ENCODE measurements at regions not wholly inside any gene's neighbourhood (a gene's known extent, or its start where the extent isn't known, plus 50 kb on each side); places are given as distances from the start of the nearest gene placed in this dataset.
"Not testable (repeated sequence)": the region's sequence is repeated elsewhere in the genome, so short reads cannot be mapped to it uniquely, and the experiment has no call there.

DNA sequence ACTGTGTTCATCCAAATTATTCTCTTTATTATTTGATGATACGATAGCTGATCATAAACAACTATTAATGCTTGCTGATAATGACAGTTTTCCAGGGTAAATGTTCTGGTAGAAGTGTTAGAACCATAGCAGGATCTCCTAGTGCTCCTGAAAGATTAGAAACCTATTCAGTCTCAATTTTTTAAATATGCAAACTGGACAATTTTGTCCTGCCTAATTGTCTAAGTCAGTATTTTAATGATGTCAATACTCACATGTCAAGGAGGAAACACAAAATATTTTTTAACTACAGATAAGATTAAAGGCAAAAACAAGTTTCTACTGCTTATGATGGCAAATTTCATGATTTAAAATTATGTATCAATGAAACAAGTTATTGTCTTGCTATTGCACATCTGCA, 233.9 kb downstream of the RFPL4B start:
- no peak for DNase-seq

DNA sequence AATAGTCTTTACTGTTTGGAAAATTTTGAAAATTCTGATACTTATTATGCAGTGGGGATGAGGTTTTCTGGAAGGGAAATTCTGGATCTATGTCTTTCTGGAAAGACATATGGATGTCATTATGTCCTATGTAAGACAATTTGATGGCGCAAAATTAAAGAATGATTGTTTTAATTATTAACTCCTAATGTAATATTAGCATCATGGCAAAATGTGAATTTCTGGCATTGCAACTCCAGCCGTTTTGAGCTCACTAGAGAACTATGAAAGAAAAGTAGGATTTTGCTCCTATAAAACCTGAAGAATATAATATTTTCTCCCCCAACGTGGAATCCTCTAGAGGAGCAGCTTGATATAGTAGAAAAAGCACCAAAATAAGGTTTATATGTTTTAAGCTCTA, 243.2 kb downstream of the RFPL4B start:
- DNase-seq: no peak

GRCh38 chr6:112591329-112591728, 244.2 kb downstream of the RFPL4B start:
- DNase-seq: no peak

DNA sequence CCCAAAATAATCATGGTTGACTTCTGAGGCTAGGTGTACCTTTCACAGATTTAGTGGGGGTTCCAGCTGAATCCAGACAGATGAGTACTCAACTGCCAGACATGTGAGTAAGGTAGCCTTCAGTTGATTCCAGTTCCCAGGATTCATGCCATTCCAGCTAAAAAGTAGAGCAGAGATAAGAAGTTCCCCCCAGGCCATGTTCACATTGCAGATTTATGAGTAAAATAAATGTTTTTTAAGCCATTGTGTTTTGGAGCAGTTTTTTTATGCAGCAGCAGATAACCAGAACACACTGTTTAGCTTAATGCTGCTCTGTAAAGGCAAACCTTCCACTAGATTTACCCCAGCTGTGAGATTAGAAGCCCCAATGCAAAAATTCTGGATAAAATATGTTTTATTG, 245.0 kb downstream of the RFPL4B start:
- no peak for DNase-seq

DNA sequence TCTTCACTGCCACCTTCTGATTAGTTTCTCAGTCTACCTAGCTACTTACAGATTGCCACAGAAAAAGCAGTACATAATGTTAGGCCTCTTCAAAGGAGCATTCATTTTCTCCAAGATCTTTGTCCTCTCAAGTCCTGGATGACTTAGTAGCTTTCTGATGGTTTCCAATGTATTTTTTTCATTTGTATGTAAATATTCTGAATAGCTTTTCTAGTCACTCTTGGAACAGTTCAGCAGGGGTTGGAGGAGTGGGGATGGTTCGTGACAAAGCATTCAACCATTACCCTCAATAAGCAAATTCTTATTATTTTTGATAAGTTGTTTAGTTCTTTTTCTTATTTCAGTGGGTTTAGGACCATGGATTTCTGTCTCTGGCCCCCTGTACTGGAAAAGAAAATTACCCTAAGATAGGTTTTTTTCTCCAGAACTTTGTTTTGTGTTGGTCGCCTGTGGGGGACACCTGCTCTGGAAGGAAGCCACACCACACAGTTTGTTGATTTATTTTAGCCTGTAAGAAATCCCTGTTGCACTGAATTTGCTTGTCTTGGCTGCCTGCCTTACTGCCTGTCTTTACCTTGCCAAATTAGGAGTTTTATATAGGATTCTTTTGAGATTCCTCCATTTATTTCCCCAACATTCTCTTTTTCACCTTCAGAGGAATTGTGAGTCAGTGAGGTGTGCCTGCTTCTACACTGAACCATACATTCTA, 247.9 kb downstream of the RFPL4B start:
- no peak for DNase-seq

- DNase-seq: no peak
Measured at GRCh38 chr6:112595841-112596240, 248.7 kb downstream of the RFPL4B start.

DNA sequence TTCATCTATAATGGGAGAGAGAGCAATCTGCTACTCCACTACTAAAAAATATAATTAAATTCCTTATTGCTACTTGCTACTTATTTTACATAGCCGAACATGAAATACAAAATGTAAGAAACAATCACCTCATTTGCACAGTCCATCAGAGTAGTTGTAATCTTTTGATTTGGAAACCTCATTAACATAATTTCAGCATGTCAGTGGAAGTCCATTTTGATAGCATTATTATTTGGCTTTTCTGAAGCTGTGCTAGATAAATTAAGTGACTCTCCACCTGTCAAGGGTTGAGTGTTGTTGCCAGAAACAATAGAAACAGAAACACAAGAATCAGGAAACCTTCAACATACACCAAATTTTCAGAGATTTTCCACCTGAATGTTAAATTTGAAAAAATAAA, 250.0 kb downstream of the RFPL4B start:
- no peak for DNase-seq

GRCh38 chr6:112600168-112600567, 253.0 kb downstream of the RFPL4B start:
- DNase-seq: peak; percentile 13

DNA sequence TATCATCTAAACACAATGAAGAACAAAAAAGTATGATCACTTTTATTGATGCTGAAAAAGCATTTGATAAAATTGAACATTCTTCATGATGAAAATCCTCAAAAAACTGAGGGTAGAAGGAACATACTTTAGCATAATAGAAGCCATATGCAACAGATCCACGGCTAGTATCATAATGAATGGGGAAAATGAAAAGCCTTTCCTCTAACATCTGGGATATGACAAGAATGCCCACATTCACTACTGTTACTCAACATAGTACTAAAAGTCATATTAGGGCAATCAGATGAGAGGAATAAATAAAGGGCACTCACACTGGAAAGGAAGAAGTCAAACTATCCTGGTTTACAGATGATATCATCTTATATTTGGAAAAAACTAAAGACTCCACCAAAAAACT, 256.6 kb downstream of the RFPL4B start:
- DNase-seq: peak; percentile 52

DNA sequence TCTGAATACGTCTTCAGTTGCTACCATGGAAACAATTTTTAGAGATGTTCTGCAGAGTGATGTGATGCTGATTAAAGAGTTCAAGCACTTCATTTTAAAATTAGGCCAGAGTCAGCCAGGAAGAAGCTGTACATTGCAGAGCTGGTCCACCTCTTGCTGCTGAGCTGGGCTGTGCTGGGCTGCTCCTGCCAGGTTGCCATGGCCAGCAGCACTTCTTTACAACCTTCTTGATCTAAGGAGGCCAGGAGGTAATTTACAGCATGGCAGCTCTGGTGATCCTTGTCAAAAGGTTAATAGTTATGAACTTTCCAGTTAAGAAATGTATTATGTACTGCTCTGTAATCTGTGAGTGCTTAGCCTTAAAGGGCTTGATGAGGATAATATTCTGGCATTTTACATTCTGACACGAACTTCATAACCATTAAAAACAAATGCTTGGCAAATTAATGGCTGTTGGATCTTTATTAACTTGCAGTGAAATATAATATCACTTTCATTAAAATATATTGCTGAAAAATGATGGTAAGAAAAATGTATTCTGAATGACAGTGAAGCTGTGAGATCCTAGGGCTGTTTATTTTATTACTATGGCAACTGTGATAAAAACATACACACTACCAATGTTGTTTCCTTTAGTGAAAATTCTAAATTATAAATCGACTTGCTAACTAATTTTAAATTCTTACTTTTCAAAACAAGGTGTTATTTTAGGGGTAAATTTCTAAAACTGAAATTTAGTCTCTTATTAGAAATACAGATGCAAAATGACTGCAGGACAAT, 259.7 kb downstream of the RFPL4B start:
- DNase-seq: no peak

DNA sequence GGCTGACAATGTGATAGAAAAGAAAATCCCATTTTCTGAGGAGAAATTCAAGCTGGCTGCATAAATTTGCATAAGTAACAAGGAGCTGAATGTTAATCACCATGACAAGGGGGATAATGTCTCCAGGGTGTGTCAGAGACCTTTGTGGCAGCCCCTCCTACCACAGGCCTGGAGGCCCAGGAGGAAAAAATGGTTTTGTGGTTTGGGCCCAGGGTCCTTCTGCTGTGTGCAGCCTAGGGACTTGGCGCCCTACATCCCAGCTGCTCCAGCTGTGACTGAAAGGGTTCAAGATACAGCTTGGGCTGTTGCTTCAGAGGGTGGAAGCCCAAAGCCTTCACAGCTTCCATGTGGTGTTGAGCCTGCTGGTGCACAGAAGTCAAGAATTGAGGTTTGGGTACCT, 261.8 kb downstream of the RFPL4B start:
- not testable (repeated sequence) for DNase-seq

- no peak for DNase-seq
Measured at GRCh38 chr6:112613410-112613809, 266.3 kb downstream of the RFPL4B start.

DNA sequence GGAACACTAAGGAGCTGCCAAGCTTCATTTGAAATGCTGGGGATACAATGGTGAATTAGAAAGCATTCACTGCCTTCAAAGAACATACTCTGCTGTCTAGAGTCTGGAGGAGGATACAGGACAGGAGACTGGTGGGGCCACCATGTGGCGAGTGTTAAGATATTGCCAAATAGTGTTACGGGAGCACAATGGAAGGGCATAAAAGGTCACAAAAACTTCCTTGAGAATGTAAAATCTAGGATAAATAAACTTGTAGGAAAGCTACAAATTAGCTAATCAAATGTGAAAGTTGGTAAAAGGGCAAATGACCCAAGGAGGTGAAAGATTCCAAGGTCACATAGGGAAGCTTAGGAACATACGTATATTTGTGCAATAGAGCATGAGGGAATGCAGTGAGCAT, 271.7 kb downstream of the RFPL4B start:
- DNase-seq: peak; percentile 22

DNA sequence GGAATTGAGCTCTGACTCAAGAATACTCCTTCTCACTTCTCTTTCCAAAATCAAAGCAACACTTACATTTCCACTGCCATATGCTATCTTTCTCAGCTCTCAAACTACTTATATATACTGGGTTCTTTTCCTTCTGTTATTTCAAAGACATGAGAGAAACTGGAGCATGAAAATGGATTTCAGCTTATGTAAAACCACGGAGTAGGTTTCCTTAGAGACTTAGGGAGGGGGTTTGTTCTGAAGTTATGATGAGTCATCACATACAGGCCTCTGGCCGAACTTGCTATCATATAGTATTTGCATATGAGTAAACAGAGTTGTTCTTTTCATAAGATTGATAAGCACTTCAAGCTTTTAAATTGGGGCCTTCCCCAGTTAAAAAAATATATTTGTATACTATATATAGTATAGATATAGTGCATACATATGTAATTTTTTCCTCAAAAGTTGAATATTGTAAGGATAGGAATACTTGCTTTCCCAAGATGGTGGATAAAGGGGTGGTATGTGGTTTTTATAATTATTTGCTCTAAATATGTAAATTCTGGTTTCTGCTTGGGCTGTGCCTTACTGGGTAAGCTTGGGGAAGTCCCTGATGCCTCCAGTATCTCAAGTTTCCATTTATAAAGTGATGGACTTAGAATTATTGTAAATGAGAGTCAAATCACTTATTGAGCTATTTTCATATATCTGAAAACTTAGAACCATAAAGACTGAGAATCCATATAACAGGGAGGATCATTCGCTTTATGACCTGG, 273.9 kb downstream of the RFPL4B start:
- DNase-seq: peak; percentile 48

GRCh38 chr6:112622036-112622435, 274.9 kb downstream of the RFPL4B start:
- no peak for DNase-seq

GRCh38 chr6:112626468-112627082, 279.4 kb downstream of the RFPL4B start:
- peak; percentile 54 for DNase-seq

DNA sequence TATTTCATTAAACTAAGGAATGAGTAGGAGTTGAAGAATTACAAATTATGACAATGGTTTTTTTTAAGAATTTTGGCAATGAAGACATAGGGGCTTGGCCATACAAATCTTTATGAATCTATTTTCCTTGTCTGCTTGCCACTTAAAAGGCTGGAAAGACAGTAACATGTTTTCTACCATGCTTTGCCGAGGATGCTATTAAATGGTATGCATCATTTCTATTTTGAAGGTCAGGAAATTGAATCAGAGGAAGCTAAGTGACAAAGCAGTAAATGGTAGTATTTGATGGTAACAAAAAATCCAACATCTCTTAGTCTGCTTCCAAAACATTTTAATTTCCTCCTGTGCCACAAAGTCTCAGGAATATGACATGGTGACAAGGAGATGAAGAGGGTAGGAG, 287.2 kb downstream of the RFPL4B start:
- DNase-seq: no peak

GRCh38 chr6:112636650-112637262, 289.6 kb downstream of the RFPL4B start:
- DNase-seq: peak; percentile 79

GRCh38 chr6:112639391-112639831, 292.3 kb downstream of the RFPL4B start:
- peak; percentile 87 for DNase-seq

DNA sequence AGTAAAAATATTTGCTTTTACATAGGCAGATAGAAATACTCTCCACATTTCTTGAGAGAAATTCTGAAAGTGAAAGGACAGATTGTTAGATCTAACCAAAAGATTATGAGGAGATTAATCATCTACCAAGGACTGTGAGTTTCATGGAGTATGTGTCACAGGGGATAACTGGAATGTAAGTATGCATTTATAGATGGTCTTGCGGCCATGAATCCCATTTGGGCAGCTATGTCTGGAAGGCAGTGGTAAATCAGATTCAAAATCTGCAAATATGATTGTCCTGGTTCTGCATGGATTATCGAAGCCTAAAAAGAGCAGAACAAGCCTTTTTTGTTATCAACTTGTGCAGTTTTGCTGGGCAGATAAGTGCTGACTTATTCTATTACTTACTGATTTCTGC, 293.8 kb downstream of the RFPL4B start:
- peak; percentile 93 for DNase-seq

GRCh38 chr6:112649853-112650252, 302.7 kb downstream of the RFPL4B start:
- no peak for DNase-seq

DNA sequence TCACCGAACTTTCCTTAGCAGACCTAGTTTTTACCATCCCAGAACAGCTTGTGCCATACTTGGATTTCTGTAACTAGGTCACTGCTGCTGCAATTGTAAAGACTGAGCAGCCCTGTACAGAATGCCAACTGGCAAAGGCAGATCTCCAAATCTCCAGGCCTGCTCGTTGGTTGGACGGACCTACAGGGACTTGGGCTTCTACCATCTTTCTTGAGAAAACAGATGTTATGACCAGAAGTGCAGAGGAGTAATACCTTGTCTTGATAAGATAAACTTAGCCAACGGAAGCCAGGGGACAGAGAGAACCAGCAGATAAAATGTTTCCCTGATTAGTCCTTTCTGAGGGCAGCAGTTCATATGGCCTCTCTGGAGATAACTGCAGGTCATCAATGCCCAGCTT, 304.1 kb downstream of the RFPL4B start:
- no peak for DNase-seq

Data from fibroblast of skin of scalp (primary cell).